ENCODE measurements at regions not wholly inside any gene's neighbourhood (a gene's known extent, or its start where the extent isn't known, plus 50 kb on each side); places are given as distances from the start of the nearest gene placed in this dataset.

- Histone ChIP-seq H3K4ac (ENCODE audit: low read depth, low read length) (no peak overlapping the region), H2AK9ac (replicated peaks; ENCODE audit: low read depth, low read length, poor library complexity) (no peak overlapping the region), H2AK5ac (ENCODE audit: low read depth, low read length) (no peak overlapping the region), H3K56ac (ENCODE audit: extremely low read depth, insufficient read depth, low read length) (no peak overlapping the region), H4K20me1 (ENCODE audit: insufficient read depth, low read length) (no peaks in the 10 kb centered on the region), H3K4me1 (ENCODE audit: control insufficient read depth, insufficient read depth, low read length) (no peaks in the 10 kb centered on the region), H3K23ac (ENCODE audit: low read depth, low read length) (no peak overlapping the region), H3K9ac (ENCODE audit: low read depth, low read length) (no peak overlapping the region), H2BK5ac (ENCODE audit: low read depth, low read length, poor library complexity, severe bottlenecking) (no peak overlapping the region), H2BK15ac (ENCODE audit: low read depth, low read length) (no peak overlapping the region), H3K14ac (replicated peaks; ENCODE audit: low read depth, low read length) (no peak overlapping the region), H3K4me3 (ENCODE audit: insufficient read depth, low read depth, low read length) (no peak overlapping the region), H4K91ac (ENCODE audit: insufficient read depth, low read depth, low read length) (no peak overlapping the region), H2BK120ac (ENCODE audit: low read depth, low read length) (no peak overlapping the region), H3K9me3 (ENCODE audit: control insufficient read depth, insufficient read depth, low read length) (no peaks in the 10 kb centered on the region), H3K18ac (ENCODE audit: low read depth, low read length) (no peak overlapping the region), H3K27me3 (ENCODE audit: control insufficient read depth, insufficient read depth, low read length) (no peaks in the 10 kb centered on the region; the same call in 1 of the 2 replicates), H3K27ac (ENCODE audit: insufficient read depth, low read length) (no peak overlapping the region), H2AFZ (replicated peaks; ENCODE audit: low read length, poor library complexity) (no peak overlapping the region), H3K4me2 (ENCODE audit: low read depth, low read length) (no peak overlapping the region), H2BK20ac (ENCODE audit: low read depth, low read length) (no peak overlapping the region), H3K9me1 (ENCODE audit: insufficient read depth, low read length) (no peaks in the 10 kb centered on the region), H3K36me3 (ENCODE audit: control insufficient read depth, insufficient read depth, low read length) (no peaks in the 10 kb centered on the region), H3K79me1 (ENCODE audit: low read depth in 1 of 2, low read length in 2 of 2) (no peaks in the 10 kb centered on the region), H4K5ac (ENCODE audit: low read depth, low read length) (no peak overlapping the region), H4K8ac (ENCODE audit: low read depth in 2 of 2, low read length in 2 of 2) (no peak overlapping the region)
- ChIA-PET POLR2A (ENCODE audit: unreplicated experiment) (no interaction called here), CTCF (no interaction called here)
- TF ChIP-seq POLR2A (IDR thresholded peaks at IDR 0.05; ENCODE audit: low read depth, low read length) (no peak), MXI1 (IDR thresholded peaks at IDR 0.05; ENCODE audit: borderline replicate concordance, low read depth, low read length) (no peak), ELK1 (IDR thresholded peaks at IDR 0.05; ENCODE audit: borderline replicate concordance, low read depth, low read length) (no peak), FOS (IDR thresholded peaks at IDR 0.05; ENCODE audit: low read depth, low read length) (no peak), SMC3 (IDR thresholded peaks at IDR 0.05; ENCODE audit: low read depth, low read length) (no peak), CHD1 (IDR thresholded peaks at IDR 0.05; ENCODE audit: low read depth, low read length) (no peak), MAFK (IDR thresholded peaks at IDR 0.05; ENCODE audit: low read depth, low read length) (no peak), NFE2L2 (IDR thresholded peaks at IDR 0.05; ENCODE audit: low read depth, low read length) (no peak), BHLHE40 (IDR thresholded peaks at IDR 0.05; ENCODE audit: low read depth, low read length) (no peak), RAD21 (IDR thresholded peaks at IDR 0.05; ENCODE audit: low read length) (no peak), CTCF (conservative IDR thresholded peaks at IDR 0.05; ENCODE audit: low read depth, low read length) (no peak), CEBPB (IDR thresholded peaks at IDR 0.05; ENCODE audit: low read depth, low read length) (no peak), USF2 (IDR thresholded peaks at IDR 0.05; ENCODE audit: low read depth, low read length) (no peak), MAZ (IDR thresholded peaks at IDR 0.05; ENCODE audit: borderline replicate concordance, low read depth, low read length) (no peak), RCOR1 (IDR thresholded peaks at IDR 0.05; ENCODE audit: insufficient replicate concordance, low read length) (no peak), RFX5 (IDR thresholded peaks at IDR 0.05; ENCODE audit: low read depth, low read length) (no peak)
- no CpG with 5 or more reads among the region's 9 CpGs for WGBS, 2 experiments (ENCODE audit: extremely low coverage in 2 of 2, insufficient read length in 1 of 2)
- DNase-seq: no peak
- no peak for ATAC-seq (ENCODE audit: low read depth)
- intact Hi-C loops (cut with micrococcal nuclease) (no loop called here), in situ Hi-C loops (cut with MboI; ENCODE audit: low sequenced_read_pairs) (no loop called here), dilution Hi-C loops (cut with HindIII; ENCODE audit: low sequenced_read_pairs, unreplicated experiment) (no loop called here)
- no TSS peak for BruUV-seq (replicated peaks)
These were observed 133.6 kb upstream of the RET start for GRCh38 chr10:42943025-42943818.

Measured in IMR-90 (cell line).